B cell (primary cell): ENCODE measurements at regions not wholly inside any gene's neighbourhood (a gene's known extent, or its start where the extent isn't known, plus 50 kb on each side); places are given as distances from the start of the nearest gene placed in this dataset.

ENCODE experiments used
- CTCF ChIP-seq: fragments of 200-600 bp; IDR thresholded peaks from one replicate; pipeline ENCODE4 v1.8.0; 2022; ENCODE audit warnings: antibody characterized with exemption, mild to moderate bottlenecking
- EZH2 ChIP-seq: IDR thresholded peaks from 2 replicates; pipeline ENCODE4 v1.6.1; 2012; ENCODE audit warnings: borderline replicate concordance, low read depth, mild to moderate bottlenecking, moderate library complexity, low read length; ENCODE audit not compliant: insufficient read depth, poor library complexity, severe bottlenecking

GRCh38 chr2:67516899-67517530 lies 119.9 kb downstream of the ETAA1 start:
- no peak for TF ChIP-seq CTCF
- no peak for TF ChIP-seq EZH2
